GM19468 (cell line): ENCODE measurements at regions not wholly inside any gene's neighbourhood (a gene's known extent, or its start where the extent isn't known, plus 50 kb on each side); places are given as distances from the start of the nearest gene placed in this dataset.
"Not testable (repeated sequence)": the region's sequence is repeated elsewhere in the genome, so short reads cannot be mapped to it uniquely, and the experiment has no call there.

Experiments used
- ATAC-seq: cut with Tn5 transposase; IDR thresholded peaks from one replicate; pipeline ENCODE4 v1.9.1; 2021; ENCODE audit warnings: mild to moderate bottlenecking, moderate library complexity, moderate number of reproducible peaks; ENCODE audit not compliant: unreplicated experiment; ENCODE audit errors: extremely low read depth

DNA sequence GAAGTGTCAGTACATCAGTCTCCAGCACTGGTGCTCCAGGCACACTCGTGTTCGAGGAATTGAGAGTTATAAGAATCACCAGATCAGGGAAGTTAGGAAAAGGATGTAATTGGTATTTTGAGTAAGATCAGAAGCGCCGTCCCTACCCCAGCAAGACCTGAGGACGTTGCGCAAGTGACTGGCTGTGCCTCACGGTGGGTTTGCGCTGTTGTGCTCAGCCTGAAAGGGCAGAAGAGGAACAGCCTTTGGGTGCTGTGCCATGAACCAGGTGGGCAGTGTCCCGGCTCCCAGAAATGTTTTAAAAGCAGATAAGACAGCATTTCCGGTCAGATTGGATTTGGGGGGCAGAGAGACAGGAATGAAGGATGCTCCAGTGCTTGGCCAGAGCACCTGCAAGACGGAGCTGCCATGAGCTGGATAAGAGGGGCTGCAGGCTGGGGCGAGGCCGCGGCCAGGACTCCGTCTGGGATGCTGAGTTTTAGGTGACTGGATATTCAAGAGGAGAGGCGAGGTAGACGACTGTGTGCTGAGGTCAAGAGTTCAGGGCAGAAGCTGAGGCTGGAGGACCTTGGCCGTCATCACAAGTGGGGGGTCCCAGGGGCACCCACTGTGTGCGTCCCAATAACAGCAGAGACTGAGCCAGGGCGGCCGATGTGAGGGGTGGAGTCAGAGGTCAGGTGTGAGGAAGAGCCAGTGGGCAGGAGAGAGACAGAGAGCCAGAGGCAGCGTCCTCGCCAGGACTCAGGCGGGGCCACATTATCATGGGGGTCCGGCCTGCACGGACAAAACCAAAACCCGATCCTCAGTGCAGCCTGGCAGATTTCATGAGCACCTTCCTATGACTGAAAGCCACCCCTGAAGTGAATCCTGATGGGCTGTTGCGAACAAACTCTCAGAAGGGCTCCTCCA lies 77.7 kb upstream of the ALKAL2 start:
- no peak for ATAC-seq

GRCh38 chr2:363824-364470 lies 76.1 kb upstream of the ALKAL2 start:
- ATAC-seq = no peak

DNA sequence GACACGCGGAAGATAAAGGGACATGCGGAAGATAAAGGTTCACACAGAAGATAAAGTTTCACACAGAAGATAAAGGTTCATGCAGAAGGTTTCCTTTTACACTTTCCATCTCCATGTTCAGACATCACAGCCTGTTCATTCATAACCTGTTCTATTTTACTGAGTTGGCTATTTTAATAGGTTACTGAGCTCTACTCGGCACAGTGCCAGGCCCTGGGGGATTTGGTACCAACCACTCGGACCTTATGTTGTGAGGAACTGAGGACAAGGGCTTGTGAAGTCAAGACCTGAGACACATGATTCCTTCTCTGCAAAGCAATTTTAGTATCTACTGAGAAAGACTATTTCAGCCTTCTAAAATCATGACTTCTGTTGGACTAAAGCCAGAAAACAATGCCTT lies 75.0 kb upstream of the ALKAL2 start:
- ATAC-seq = no peak

DNA sequence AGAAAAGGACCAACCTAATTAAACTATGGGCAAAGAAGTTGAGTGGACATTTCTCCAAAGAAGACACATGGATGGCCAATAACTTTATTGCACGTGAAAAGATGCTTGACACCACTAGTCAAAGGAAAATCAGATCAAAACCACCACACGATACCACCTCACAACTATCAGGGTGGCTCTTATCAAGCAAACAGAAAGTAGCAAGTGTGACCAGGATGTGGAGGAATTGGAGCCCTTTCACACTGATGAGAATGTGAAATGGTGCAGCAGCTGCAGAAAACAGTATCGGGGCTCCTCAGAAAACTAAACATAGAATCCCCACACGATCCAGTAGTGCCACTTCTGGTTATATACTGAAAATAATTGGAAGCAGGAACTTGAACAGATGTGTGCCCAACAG lies 72.2 kb upstream of the ALKAL2 start:
- ATAC-seq = no peak

DNA sequence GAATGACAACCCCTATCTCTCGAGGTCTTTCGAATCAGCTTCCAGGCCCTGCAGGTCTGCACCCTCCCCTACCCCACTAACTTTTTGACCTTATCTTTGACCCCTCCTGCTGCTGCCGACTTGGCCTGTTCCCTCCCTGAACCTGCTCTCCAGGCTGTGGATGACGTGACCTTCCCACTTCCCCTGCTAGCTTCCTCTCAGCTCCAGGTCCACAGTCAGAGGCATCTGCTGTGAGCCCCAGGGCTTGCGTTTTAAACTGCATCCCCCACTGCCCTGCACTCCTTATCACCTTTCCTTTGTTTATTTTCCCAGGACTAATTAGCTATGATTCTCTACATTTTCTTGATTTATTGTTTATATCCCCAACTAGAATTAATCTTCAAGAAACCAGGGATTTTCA lies 71.2 kb upstream of the ALKAL2 start:
- no peak for ATAC-seq

DNA sequence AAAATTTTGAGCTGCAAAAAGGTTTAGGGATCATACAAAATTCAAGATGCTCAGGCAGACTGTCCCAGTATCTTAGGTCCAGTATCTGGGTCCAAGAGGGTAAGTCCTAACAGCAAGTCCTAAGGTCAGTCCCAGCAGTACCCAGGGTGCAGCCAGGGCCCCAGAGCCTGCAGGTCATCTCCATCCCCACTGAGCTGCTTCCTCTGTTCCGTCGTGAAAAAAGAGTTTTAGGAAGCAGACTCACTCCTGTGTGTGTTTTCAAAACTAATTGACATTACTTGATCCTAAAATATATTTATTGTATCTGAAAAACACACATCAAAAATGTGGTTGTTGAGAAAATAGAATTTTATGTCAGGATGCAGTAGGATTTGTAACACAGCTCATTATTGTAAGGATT lies 69.9 kb upstream of the ALKAL2 start:
- no peak for ATAC-seq

DNA sequence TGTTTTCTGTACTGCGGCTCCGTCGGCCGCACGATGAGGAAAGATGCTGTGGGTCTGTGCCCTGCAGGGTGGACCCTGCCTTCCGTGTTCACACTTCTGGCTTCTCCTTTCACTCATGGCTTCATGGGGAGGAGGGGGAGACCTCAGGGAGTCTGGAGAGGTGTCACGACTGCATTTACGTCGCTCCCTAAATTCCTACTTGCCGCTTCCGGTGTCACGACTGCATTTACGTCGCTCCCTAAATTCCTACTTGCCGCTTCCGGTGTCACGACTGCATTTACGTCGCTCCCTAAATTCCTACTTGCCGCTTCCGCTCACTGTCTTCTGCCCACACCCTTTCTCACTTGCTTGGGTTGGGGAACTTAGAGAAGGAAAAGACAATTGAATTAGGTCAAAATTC lies 68.4 kb upstream of the ALKAL2 start:
- not testable (repeated sequence) for ATAC-seq

GRCh38 chr2:355773-356172 lies 67.9 kb upstream of the ALKAL2 start:
- no peak for ATAC-seq

DNA sequence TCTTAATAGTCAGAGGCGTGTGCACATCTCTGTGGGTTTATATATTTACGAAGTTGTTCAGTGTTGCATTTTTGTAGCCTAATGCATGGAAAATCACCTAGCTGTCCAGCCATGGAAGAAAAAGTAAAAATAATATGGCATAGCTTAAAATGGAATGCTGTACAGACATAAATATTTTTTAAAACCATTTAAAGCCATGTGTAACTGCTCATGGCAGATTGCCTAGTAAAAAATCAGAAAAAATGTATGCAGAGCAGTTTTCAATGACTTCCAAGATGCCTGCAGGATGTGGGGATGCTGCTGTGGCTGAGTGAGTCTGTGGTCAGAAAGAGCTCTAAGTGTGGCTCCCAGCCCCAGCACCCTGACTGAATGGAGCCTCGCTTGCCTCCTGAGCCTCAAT lies 64.8 kb upstream of the ALKAL2 start:
- no peak for ATAC-seq

DNA sequence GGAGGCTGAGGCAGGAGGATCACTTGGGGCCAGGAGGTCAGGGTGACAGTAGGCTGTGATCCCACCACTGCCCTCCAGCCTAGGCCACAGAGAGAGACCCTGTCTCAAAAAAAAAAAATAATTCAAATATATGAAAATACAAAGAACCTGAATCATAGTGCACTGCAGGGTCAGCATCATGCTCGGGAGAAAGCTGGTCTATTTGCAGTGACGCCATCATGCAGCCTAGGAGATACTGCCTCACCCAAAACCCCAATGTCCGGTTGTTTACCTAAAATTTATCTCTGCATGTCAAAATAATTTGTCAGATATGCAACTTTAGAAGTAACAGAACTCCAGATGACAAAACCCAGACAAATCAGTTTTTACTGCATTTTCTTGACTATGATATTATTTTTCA lies 61.5 kb upstream of the ALKAL2 start:
- ATAC-seq = no peak

- ATAC-seq = no peak
Observed at GRCh38 chr2:348361-348916, 60.5 kb upstream of the ALKAL2 start.

GRCh38 chr2:344811-345210 lies 56.9 kb upstream of the ALKAL2 start:
- no peak for ATAC-seq

- no peak for ATAC-seq
Observed at GRCh38 chr2:343355-343754, 55.5 kb upstream of the ALKAL2 start.

DNA sequence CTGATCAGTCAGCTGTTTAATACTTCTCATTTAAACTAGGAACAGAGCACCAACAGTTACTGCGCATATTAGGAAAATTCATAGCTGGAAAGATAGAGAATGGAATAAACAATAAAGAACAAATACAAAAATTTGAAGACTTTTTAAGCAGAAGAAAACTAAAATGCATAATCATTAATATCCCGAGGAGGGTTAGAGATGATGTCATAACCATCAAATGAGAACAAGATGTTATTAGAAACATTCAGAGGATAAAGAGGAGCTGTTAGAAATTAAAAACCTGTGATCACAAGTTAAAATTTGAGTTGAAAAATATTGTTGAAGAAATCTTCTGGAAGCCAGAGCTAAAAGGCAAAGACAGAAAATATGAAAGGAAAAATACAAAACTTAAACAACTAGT lies 54.0 kb upstream of the ALKAL2 start:
- no peak for ATAC-seq

DNA sequence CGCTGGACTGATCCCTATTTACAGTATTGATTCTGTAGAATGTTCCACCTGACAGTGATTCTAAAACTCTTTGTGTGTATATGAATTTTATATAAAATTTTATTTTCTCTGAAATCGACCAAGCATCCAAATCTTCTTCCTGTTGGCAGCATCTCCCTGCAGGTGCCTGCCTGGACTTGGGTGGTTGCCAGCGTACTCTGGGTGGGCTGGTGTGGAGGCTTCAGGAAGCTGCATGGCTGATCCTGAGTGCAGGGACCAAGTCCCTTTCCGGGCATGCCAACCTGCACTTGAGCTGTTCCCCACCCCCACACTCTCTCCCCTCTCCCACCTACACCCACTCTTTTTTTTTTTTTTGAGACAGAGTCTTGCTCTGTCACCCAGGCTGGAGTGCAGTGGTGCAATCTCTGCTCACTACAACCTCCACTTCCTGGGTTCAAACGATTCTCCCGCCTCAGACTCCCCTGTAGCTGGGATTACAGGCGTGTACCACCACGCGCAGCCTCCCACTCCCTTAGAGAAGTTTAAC lies 53.2 kb upstream of the ALKAL2 start:
- no peak for ATAC-seq
